SK-N-SH treated with all-trans-retinoic acid at 6 μM for 48 hours (cell line): ENCODE measurements at regions not wholly inside any gene's neighbourhood (a gene's known extent, or its start where the extent isn't known, plus 50 kb on each side); places are given as distances from the start of the nearest gene placed in this dataset.

Experiments
- ATAC-seq: fragments of 200-7000 bp; cut with Tn5 transposase; 3 replicates; pipeline ENCODE4 v1.9.1; 2020; ENCODE audit warnings: mild to moderate bottlenecking, moderate library complexity
- ARNTL ChIP-seq: fragments of 450-650 bp; formaldehyde crosslinking; IDR thresholded peaks from 2 replicates; pipeline ENCODE4 v1.5.0; 2020; ENCODE audit warnings: low read depth, mild to moderate bottlenecking, moderate library complexity, borderline replicate concordance
- BACH2 ChIP-seq: fragments of 250-450 bp; sonication (Bioruptor Pico); IDR thresholded peaks from 2 replicates; pipeline ENCODE4 v1.9.0; 2021; ENCODE audit warnings: mild to moderate bottlenecking, borderline replicate concordance
- CREB5 ChIP-seq: fragments of 250-450 bp; sonication (Bioruptor Pico); IDR thresholded peaks from 2 replicates; pipeline ENCODE4 v1.5.1; 2020; ENCODE audit warnings: low read depth, mild to moderate bottlenecking, moderate library complexity
- CSDC2 ChIP-seq: fragments of 250-450 bp; sonication (Bioruptor Pico); IDR thresholded peaks from 2 replicates; pipeline ENCODE4 v1.5.0; 2020; ENCODE audit warnings: mild to moderate bottlenecking, moderate library complexity
- ESRRG ChIP-seq: fragments of 250-450 bp; sonication (Bioruptor Pico); IDR thresholded peaks from 2 replicates; pipeline ENCODE4 v1.6.1; 2021; ENCODE audit warnings: mild to moderate bottlenecking
- GLIS3 ChIP-seq: fragments of 250-450 bp; sonication (Bioruptor Pico); IDR thresholded peaks from 2 replicates; pipeline ENCODE4 v1.5.0; 2020; ENCODE audit warnings: mild to moderate bottlenecking, moderate library complexity
- ISL1 ChIP-seq: fragments of 250-450 bp; sonication (Bioruptor Pico); IDR thresholded peaks from 2 replicates; pipeline ENCODE4 v2.1.2; 2022; ENCODE audit warnings: mild to moderate bottlenecking, moderate library complexity
- OSR1 ChIP-seq: fragments of 250-450 bp; sonication (Bioruptor Pico); IDR thresholded peaks from 2 replicates; pipeline ENCODE4 v1.8.0; 2022; ENCODE audit warnings: moderate library complexity, mild to moderate bottlenecking, inconsistent platforms
- PATZ1 ChIP-seq: fragments of 250-450 bp; sonication (Bioruptor Pico); IDR thresholded peaks from 2 replicates; pipeline ENCODE4 v1.8.0; 2020; ENCODE audit warnings: mild to moderate bottlenecking, moderate library complexity, borderline replicate concordance
- POU6F1 ChIP-seq: fragments of 250-450 bp; sonication (Bioruptor Pico); IDR thresholded peaks from 2 replicates; pipeline ENCODE4 v1.8.0; 2021; ENCODE audit warnings: low read depth, mild to moderate bottlenecking, moderate library complexity, borderline replicate concordance
- PPARA ChIP-seq: fragments of 250-450 bp; sonication (Bioruptor Pico); IDR thresholded peaks from 2 replicates; pipeline ENCODE4 v1.5.0; 2020; ENCODE audit warnings: mild to moderate bottlenecking, borderline replicate concordance
- RARB ChIP-seq: fragments of 250-450 bp; sonication (Bioruptor Pico); IDR thresholded peaks from 2 replicates; pipeline ENCODE4 v1.8.0; 2021; ENCODE audit warnings: mild to moderate bottlenecking, moderate library complexity
- TCF4 ChIP-seq: fragments of 250-450 bp; sonication (Bioruptor Pico); IDR thresholded peaks from 2 replicates; pipeline ENCODE4 v1.8.0; 2021; ENCODE audit warnings: mild to moderate bottlenecking, moderate library complexity, borderline replicate concordance
- TSHZ2 ChIP-seq: fragments of 250-450 bp; sonication (Bioruptor Pico); IDR thresholded peaks from 2 replicates; pipeline ENCODE4 v1.5.0; 2020; ENCODE audit warnings: mild to moderate bottlenecking, moderate library complexity
- ZFP3 ChIP-seq: fragments of 250-450 bp; sonication (Bioruptor Pico); IDR thresholded peaks from 2 replicates; pipeline ENCODE4 v1.5.0; 2020; ENCODE audit warnings: mild to moderate bottlenecking, moderate library complexity
- ZNF565 ChIP-seq: fragments of 450-650 bp; formaldehyde crosslinking; conservative IDR thresholded peaks from 2 replicates; pipeline ENCODE4 v1.5.0; 2020; ENCODE audit warnings: low read depth, mild to moderate bottlenecking, moderate library complexity
- ZNF70 ChIP-seq: fragments of 450-650 bp; formaldehyde crosslinking; IDR thresholded peaks from 2 replicates; pipeline ENCODE4 v1.5.0; 2020; ENCODE audit warnings: mild to moderate bottlenecking, moderate library complexity
- ZNF8 ChIP-seq: fragments of 450-650 bp; formaldehyde crosslinking; IDR thresholded peaks from 2 replicates; pipeline ENCODE4 v1.5.0; 2020; ENCODE audit warnings: mild to moderate bottlenecking, moderate library complexity

GRCh38 chr19:30215248-30215647 is 156.9 kb upstream of the ZNF536 start:
- ATAC-seq, result no peak
- TF ChIP-seq TSHZ2 (CRISPR knock-in tag), result no peak

GRCh38 chr19:30216453-30216852 is 155.7 kb upstream of the ZNF536 start:
- TF ChIP-seq ZFP3 (no peak), PATZ1 (CRISPR knock-in tag) (no peak), ZNF8 (CRISPR knock-in tag) (no peak)
- ATAC-seq, result no peak

GRCh38 chr19:30217461-30217860 is 154.7 kb upstream of the ZNF536 start:
- TF ChIP-seq ARNTL (CRISPR knock-in tag) (no peak), ZNF565 (CRISPR knock-in tag) (no peak)
- no peak for ATAC-seq

- no peak for ATAC-seq
- no peak for TF ChIP-seq PATZ1 (CRISPR knock-in tag)
- TF ChIP-seq OSR1, result no peak
- no peak for TF ChIP-seq POU6F1 (CRISPR knock-in tag)
- TF ChIP-seq GLIS3 (CRISPR knock-in tag), result no peak
- no peak for TF ChIP-seq TSHZ2 (CRISPR knock-in tag)
- TF ChIP-seq PPARA (CRISPR knock-in tag), result no peak
- TF ChIP-seq ESRRG (CRISPR knock-in tag), result no peak
- no peak for TF ChIP-seq TCF4 (CRISPR knock-in tag)
- no peak for TF ChIP-seq ZNF70 (CRISPR knock-in tag)
- no peak for TF ChIP-seq CSDC2 (CRISPR knock-in tag)
- TF ChIP-seq CREB5 (CRISPR knock-in tag), result no peak
- TF ChIP-seq RARB (CRISPR knock-in tag), result no peak
- TF ChIP-seq ZNF565 (CRISPR knock-in tag), result no peak
- no peak for TF ChIP-seq ISL1
- no peak for TF ChIP-seq BACH2 (CRISPR knock-in tag)
Measured at GRCh38 chr19:30219702-30220101, 152.5 kb upstream of the ZNF536 start.
